Thoracic aorta (tissue), 2 donors: ENCODE measurements at regions not wholly inside any gene's neighbourhood (a gene's known extent, or its start where the extent isn't known, plus 50 kb on each side); places are given as distances from the start of the nearest gene placed in this dataset.

Source experiments
- ATAC-seq: fragments of 150-250 bp; one replicate; pipeline ENCODE4 v1.8.0; 2017; ENCODE audit warnings: low read depth; ENCODE audit not compliant: insufficient number of reproducible peaks, low FRiP score
- DNase-seq: peaks from one replicate; pipeline ENCODE4 v3.0.0-alpha.2; 2020; ENCODE audit warnings: low spot score
- H3K27ac ChIP-seq, 2 donors: fragments of 200-600 bp; sonication (generic); 1 replicate in 1 of 2; 2 replicates in 1 of 2; pipeline ENCODE4 v1.5.1; 2016; ENCODE audit warnings: mild to moderate bottlenecking in 2 of 2, moderate library complexity in 2 of 2
- H3K27me3 ChIP-seq: fragments of 200-600 bp; sonication (generic); replicated peaks from 2 replicates; pipeline ENCODE4 v1.6.0; 2016; ENCODE audit warnings: mild to moderate bottlenecking; ENCODE audit not compliant: insufficient read depth
- H3K36me3 ChIP-seq: fragments of 200-600 bp; sonication (generic); one replicate; pipeline ENCODE4 v1.5.1; 2016
- H3K4me1 ChIP-seq, 2 donors: fragments of 200-600 bp; sonication (generic); 1 replicate in 1 of 2; 2 replicates in 1 of 2; pipeline versions ENCODE4 v1.5.1 to v1.6.0; 2016; ENCODE audit warnings: low read depth in 2 of 2, mild to moderate bottlenecking in 1 of 2; ENCODE audit not compliant: control insufficient read depth in 1 of 2
- H3K4me3 ChIP-seq: fragments of 200-600 bp; sonication (generic); 2 replicates; pipeline ENCODE4 v1.5.1; 2016; ENCODE audit warnings: mild to moderate bottlenecking
- H3K9me3 ChIP-seq: fragments of 200-600 bp; sonication (generic); 2 replicates; pipeline ENCODE4 v1.5.1; 2016
- CTCF ChIP-seq: fragments of 200-600 bp; sonication (generic); IDR thresholded peaks from one replicate; pipeline ENCODE4 v1.5.1; 2019; ENCODE audit warnings: antibody characterized with exemption

GRCh38 chrX:7240929-7241328, 93.0 kb upstream of the PUDP start:
- no peaks in the 10 kb centered on the region for H3K27me3 ChIP-seq
- ATAC-seq (no peak), DNase-seq (no peak)
- H3K9me3 ChIP-seq: no peaks in the 10 kb centered on the region
- no peak for TF ChIP-seq CTCF
- no peaks in the 10 kb centered on the region for H3K4me1 ChIP-seq
- no peak overlapping the region for H3K4me3 ChIP-seq
- no peak overlapping the region for H3K27ac ChIP-seq
- no peaks in the 10 kb centered on the region for H3K36me3 ChIP-seq

- no peak for TF ChIP-seq CTCF
- H3K4me1 ChIP-seq: no peaks in the 10 kb centered on the region
- H3K9me3 ChIP-seq: no peaks in the 10 kb centered on the region
- H3K27me3 ChIP-seq: no peaks in the 10 kb centered on the region
- no peak for ATAC-seq
- H3K36me3 ChIP-seq: no peaks in the 10 kb centered on the region
- H3K27ac ChIP-seq: no peak overlapping the region
- DNase-seq: no peak
- H3K4me3 ChIP-seq: no peak overlapping the region
Observed at GRCh38 chrX:7235071-7235470, 87.1 kb upstream of the PUDP start.

GRCh38 chrX:7233580-7234406, 85.8 kb upstream of the PUDP start:
- ATAC-seq (no peak), DNase-seq (no peak)
- Histone ChIP-seq H3K36me3 (no peaks in the 10 kb centered on the region), H3K27me3 (no peaks in the 10 kb centered on the region), H3K4me1 (no peaks in the 10 kb centered on the region), H3K9me3 (no peaks in the 10 kb centered on the region), H3K27ac (no peak overlapping the region), H3K4me3 (no peak overlapping the region)
- no peak for TF ChIP-seq CTCF

GRCh38 chrX:7228226-7228625, 80.3 kb upstream of the PUDP start:
- ATAC-seq (no peak), DNase-seq (no peak)
- no peaks in the 10 kb centered on the region for H3K36me3 ChIP-seq
- no peaks in the 10 kb centered on the region for H3K27me3 ChIP-seq
- TF ChIP-seq CTCF: no peak
- no peaks in the 10 kb centered on the region for H3K9me3 ChIP-seq
- no peak overlapping the region for H3K4me3 ChIP-seq
- H3K4me1 ChIP-seq: no peaks in the 10 kb centered on the region
- H3K27ac ChIP-seq: no peak overlapping the region

- ATAC-seq: no peak
- no peak for DNase-seq
- Histone ChIP-seq H3K4me3 (no peak overlapping the region), H3K9me3 (no peaks in the 10 kb centered on the region), H3K27ac (no peak overlapping the region), H3K4me1 (no peaks in the 10 kb centered on the region), H3K36me3 (no peaks in the 10 kb centered on the region), H3K27me3 (no peaks in the 10 kb centered on the region)
- TF ChIP-seq CTCF: no peak
Observed at GRCh38 chrX:7225338-7225737, 77.4 kb upstream of the PUDP start.
